ENCODE measurements at regions not wholly inside any gene's neighbourhood (a gene's known extent, or its start where the extent isn't known, plus 50 kb on each side); places are given as distances from the start of the nearest gene placed in this dataset.

- TF ChIP-seq POLR2AphosphoS5 (IDR thresholded peaks at IDR 0.05; ENCODE audit: low read depth, low read length) (no peak), SIN3A (IDR thresholded peaks at IDR 0.05; ENCODE audit: borderline replicate concordance, insufficient read depth, low read length) (no peak), REST (IDR thresholded peaks at IDR 0.05; ENCODE audit: insufficient read depth in 1 of 2, low read depth in 2 of 2, low read length in 2 of 2) (no peak), TAF1 (IDR thresholded peaks at IDR 0.05; ENCODE audit: borderline replicate concordance, insufficient read depth, low read length) (no peak)
Observed at GRCh38 chr6:44061375-44062104, 65.7 kb downstream of the MRPL14 start.

Data from PFSK-1 (cell line).